ENCODE measurements at regions not wholly inside any gene's neighbourhood (a gene's known extent, or its start where the extent isn't known, plus 50 kb on each side); places are given as distances from the start of the nearest gene placed in this dataset.

- no peak for DNase-seq
These were observed 343.6 kb downstream of the LPIN1 start for GRCh38 chr2:12090072-12090471.

DNA sequence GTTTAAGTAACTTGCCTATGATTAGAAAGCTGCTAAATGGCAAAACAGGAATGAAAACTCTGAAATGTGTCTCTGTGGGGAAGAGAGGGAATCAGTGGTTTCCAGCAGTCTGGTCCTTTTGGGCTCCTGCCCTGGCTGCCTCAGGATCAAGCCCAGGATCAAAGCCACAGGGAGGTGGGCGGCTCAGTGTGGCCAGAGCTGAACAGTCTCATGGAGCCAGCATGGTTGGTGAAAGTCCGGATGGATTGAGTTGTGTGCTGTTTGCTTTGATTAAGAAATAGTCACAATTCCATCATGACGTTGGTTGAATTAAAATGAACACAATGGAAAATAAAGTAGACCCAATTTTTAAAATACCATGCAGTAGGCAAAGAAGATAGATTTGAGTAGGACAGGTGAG is 344.2 kb downstream of the LPIN1 start:
- DNase-seq = no peak

GRCh38 chr2:12091201-12091806 is 344.9 kb downstream of the LPIN1 start:
- DNase-seq = no peak

DNA sequence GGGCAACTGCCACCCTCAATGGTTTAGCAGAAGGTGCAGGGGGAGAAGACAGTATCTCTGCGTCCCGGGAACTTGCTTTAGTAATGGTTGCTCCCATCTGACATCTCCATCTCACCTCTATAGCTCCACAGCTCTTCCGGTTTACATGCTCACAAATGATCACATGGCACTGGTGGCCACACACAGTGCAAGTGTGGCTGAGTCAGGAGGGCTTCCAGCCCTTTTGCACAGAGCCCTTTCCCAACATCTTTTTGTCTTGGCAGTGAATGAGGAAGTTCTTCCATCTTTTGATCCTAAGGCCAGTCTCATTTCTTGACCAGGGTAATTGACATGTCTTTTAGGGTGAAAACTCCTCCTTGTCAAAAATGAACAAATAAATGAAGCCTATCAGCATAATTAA is 347.7 kb downstream of the LPIN1 start:
- DNase-seq = no peak

DNA sequence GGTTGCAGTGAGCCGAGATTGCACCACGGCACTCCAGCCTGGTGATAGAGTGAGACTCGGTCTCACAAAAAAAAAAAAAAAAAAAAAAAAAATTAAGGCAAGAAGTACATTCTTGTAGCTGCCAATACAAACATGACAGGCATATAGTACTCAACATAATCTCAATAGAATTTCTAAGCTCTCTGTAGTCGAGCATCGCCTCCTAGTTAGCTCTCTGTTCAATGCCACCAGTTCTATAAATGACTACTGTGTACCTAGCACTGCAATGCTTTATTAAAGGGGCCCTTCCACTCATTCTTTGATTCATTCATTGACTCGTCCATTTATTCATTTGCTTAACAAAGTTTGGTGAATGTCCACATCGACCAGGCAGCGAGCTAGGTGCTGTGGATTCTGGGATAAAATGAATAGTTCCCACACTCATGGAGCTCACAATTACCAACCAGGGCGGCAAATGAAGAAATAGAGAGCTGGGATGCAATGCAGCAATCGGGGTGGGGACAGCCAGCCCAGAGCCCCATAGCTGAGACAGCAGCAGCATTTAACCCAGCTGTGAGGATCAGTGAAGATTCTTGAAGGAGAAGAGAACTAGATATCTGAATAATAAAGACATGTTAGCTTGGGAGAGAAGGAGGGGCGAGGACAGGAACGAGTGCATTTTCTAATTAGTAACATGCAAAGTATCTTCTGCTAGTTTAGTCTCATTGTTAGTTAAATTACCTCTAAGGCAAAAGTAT is 349.8 kb downstream of the LPIN1 start:
- no peak for DNase-seq

DNA sequence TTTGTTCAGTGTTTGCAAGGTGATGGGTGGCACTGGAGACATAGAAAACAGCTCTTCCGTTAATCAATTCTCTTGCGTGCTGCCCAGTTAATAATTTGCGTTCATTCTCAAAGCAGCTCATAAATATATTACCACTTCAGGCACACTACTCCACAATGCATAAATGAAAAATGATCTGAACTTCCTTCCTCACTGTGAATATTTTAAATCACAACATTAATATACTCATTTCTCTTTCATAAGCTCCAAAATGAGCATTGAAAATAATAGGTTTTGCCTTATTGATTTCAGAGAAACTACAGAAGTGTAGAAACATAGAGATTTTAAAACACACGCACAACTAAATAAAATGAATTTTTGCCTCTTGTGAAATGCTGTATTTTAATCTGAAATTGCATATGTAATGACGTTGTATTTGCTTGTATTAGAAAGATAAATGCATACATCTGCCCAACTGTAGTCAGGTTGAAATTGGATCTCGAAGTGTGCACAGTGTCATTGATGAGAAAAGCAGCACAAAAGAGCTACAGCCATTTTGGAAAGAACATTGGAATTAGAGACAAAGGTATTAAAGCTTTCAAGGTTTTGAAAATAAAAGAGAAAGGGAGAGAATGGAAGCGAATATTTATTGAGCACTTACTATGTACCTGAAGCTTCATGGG is 350.5 kb downstream of the LPIN1 start:
- no peak for DNase-seq

DNA sequence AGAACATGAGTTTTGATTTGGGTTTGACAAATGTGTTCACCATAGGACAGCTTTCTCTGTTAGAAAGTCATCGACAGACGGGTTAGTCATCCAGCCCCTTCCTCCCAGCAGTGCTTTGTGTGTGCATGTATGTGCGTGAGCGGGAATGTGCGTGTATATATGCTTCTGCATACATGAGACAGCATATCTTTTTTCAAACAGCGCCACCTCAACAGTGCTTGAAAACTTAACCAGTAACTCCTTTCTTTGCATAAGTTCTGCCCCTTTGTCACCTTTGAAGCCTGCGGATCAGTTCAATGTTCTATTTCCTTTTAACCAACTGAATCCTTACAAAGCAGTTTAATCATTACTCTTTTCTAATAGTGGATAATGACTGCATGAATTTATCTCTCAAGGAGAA is 351.4 kb downstream of the LPIN1 start:
- no peak for DNase-seq

- DNase-seq = no peak
These were observed 352.9 kb downstream of the LPIN1 start for GRCh38 chr2:12099374-12099773.

DNA sequence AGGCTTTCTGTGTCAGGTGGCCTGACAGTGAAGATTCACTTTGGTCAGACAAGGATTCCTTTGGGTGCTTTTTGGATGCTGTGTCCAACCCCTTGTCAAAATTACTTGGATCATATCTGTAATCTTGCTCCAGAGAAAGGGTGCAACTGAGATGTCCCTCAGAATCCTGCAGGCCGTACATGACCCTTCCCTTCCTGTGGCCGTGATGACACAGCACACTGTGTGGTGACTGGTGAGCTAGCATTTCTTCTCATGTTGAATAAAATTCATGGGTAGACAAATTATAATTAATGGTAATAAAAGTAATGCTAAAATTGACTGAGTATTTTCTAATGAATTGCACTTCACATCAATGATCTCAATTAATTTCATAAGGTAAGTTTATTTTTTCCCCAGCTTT is 356.2 kb downstream of the LPIN1 start:
- no peak for DNase-seq

GRCh38 chr2:12105180-12105579 is 358.7 kb downstream of the LPIN1 start:
- DNase-seq = no peak

- peak; percentile 57 to 66 for DNase-seq
These were observed 360.1 kb downstream of the LPIN1 start for GRCh38 chr2:12106440-12107080.

- no peak for DNase-seq
These were observed 360.9 kb downstream of the LPIN1 start for GRCh38 chr2:12107321-12107720.

DNA sequence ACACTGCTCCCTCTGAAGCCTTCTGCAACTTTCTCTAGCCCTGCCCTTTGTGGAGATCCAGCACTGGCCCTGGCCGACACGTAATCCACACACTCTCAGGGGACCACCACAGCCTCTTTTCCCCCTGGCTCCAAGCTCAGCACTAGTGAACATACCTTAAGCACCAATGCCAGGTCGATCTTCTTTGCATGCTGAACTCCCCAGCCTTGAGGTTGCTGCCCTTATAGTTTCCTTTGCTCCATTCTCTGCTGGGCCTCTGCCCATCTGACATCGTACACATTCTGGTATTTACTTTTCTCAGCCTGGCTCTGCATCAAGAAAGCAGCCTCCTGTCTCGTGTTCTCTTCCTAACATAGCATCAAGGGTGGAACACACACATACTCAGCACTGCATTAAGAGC is 361.5 kb downstream of the LPIN1 start:
- no peak for DNase-seq

- no peak for DNase-seq
These were observed 363.1 kb downstream of the LPIN1 start for GRCh38 chr2:12109363-12110017.

GRCh38 chr2:12110074-12110473 is 363.6 kb downstream of the LPIN1 start:
- DNase-seq = no peak

GRCh38 chr2:12110481-12110880 is 364.0 kb downstream of the LPIN1 start:
- DNase-seq = no peak

DNA sequence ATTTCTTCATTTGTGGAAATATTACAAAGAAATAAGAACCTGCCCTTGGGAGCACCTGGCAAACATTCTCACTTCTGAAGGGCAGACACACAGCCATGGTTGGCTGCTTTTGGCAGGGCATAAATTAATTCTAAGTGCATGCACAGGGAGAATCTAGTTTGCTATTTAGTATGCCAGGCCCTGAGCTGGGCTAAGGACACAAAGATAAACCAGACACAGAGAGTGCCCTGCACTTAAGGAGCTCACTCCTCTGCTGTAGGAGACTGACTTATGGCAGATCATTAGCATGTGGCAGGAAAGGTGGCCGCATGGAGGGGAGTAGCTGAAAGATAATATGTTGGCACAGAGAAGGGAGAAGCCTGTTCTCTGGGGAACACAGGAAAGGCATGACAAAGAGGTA is 367.0 kb downstream of the LPIN1 start:
- no peak for DNase-seq

DNA sequence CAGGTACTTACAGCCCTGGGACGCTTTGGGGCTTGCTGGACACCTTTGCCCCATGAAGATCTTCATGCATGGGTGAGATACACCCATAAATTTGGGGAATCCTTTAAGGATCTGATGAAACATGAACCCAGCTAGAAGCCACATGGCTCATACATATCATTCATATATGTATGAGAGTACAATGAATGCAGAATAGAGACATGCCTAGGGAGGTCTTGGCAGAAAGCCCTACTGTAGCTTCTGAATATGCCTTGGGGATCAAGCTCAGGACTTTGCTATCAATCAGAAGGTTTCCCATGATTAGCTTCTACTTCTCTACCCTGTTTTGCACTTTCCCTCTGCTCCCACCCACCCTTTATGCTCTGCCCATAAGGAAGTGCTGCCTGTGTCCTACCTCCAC is 368.4 kb downstream of the LPIN1 start:
- DNase-seq = no peak

DNA sequence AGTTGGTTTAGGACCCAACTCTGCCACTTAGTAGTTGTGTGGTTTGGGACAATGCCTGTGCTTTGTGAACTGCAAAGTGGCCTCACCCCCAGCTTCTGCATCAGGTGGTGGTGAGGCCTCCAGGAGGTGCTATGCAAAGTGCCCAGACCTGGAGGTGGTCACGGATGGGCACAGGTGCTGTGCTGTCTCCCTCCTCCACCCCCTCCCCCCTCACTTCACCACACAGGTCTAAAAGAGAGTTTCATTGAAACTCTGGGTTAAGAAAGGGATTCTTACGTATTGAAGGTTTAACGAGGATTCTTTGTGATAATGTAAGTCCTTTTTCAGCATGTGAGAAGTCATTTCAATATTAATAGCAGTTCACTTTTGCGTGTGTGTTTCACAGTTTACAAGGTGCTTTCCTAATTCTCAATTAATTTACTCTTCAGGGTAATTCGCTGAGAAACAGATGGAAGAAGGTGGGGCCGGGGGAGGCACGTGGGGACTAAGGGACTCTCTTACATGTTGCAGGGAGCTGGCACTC is 369.9 kb downstream of the LPIN1 start:
- DNase-seq = no peak

DNA sequence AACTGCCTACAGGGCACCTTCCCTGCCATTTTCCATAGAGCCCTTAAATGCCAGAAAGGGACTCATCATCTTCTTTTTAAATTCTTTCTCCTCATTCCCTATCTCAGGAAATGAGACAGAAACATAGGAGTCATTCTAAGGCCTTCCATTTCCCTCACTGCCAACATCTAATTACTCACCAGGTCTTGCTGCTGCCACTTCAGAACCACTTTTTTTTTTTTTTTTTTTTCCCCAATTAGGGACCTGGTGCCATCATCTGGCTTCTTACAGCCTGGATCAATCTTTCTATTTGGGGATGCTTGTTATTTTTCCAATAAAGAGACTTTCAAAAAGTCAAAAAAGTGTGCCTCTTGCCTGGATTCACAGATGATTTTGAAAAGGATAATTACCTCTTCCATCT is 373.4 kb downstream of the LPIN1 start:
- no peak for DNase-seq

GRCh38 chr2:12120281-12121150 is 374.1 kb downstream of the LPIN1 start:
- DNase-seq = no peak

GRCh38 chr2:12124790-12125189 is 378.4 kb downstream of the LPIN1 start:
- DNase-seq = no peak
